GM18517 (cell line): ENCODE measurements at regions not wholly inside any gene's neighbourhood (a gene's known extent, or its start where the extent isn't known, plus 50 kb on each side); places are given as distances from the start of the nearest gene placed in this dataset.

Experiments used
- ATAC-seq: cut with Tn5 transposase; IDR thresholded peaks from one replicate; pipeline ENCODE4 v1.9.1; 2021; ENCODE audit warnings: mild to moderate bottlenecking, moderate library complexity; ENCODE audit not compliant: unreplicated experiment

GRCh38 chr10:78898341-78899097 is 170.2 kb upstream of the ZMIZ1 start:
- no peak for ATAC-seq

- ATAC-seq: no peak
Measured at GRCh38 chr10:78899098-78899754, 169.5 kb upstream of the ZMIZ1 start.

GRCh38 chr10:78899996-78900714 is 168.6 kb upstream of the ZMIZ1 start:
- ATAC-seq: no peak

GRCh38 chr10:78900715-78901430 is 167.9 kb upstream of the ZMIZ1 start:
- ATAC-seq: no peak

- ATAC-seq: no peak
Measured at GRCh38 chr10:78901694-78902093, 167.1 kb upstream of the ZMIZ1 start.

GRCh38 chr10:78902815-78903214 is 166.0 kb upstream of the ZMIZ1 start:
- no peak for ATAC-seq

- ATAC-seq: no peak
Measured at GRCh38 chr10:78903341-78903940, 165.3 kb upstream of the ZMIZ1 start.

- no peak for ATAC-seq
Measured at GRCh38 chr10:78904196-78904595, 164.6 kb upstream of the ZMIZ1 start.

- ATAC-seq: no peak
Measured at GRCh38 chr10:78905015-78905956, 163.5 kb upstream of the ZMIZ1 start.

GRCh38 chr10:78905957-78906308 is 162.8 kb upstream of the ZMIZ1 start:
- no peak for ATAC-seq

GRCh38 chr10:78906734-78907390 is 161.9 kb upstream of the ZMIZ1 start:
- no peak for ATAC-seq

- no peak for ATAC-seq
Measured at GRCh38 chr10:78907551-78908211, 161.1 kb upstream of the ZMIZ1 start.

- no peak for ATAC-seq
Measured at GRCh38 chr10:78909221-78909620, 159.5 kb upstream of the ZMIZ1 start.

GRCh38 chr10:78910021-78910420 is 158.7 kb upstream of the ZMIZ1 start:
- no peak for ATAC-seq

- no peak for ATAC-seq
Measured at GRCh38 chr10:78910476-78910875, 158.3 kb upstream of the ZMIZ1 start.

- no peak for ATAC-seq
Measured at GRCh38 chr10:78910886-78911285, 157.9 kb upstream of the ZMIZ1 start.

GRCh38 chr10:78911533-78912340 is 157.0 kb upstream of the ZMIZ1 start:
- ATAC-seq: no peak
